ENCODE measurements at regions not wholly inside any gene's neighbourhood (a gene's known extent, or its start where the extent isn't known, plus 50 kb on each side); places are given as distances from the start of the nearest gene placed in this dataset.
A peak's percentile ranks its signal among the peaks of the same experiment; 100 is the strongest.

DNA sequence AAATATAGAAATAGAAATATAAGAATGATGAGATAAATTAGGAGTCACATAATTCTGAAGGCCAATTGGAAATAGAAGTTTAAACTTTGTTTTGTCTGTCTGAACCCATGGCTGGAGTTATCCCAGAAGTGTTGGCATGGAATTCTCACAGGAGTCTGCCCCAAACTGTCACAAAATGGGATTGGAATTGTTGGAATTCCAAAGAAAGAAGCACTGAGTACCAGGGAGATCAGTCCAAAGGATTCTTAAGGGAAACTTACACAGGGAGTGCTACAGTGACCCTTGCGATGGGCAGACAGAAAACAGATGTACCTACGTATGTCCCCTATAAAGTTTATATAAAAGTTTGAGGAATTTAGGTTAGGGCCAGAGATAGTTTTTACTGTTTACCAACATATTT is 1607.7 kb downstream of the ARAP2 start:
- Histone ChIP-seq H3K9me3 (no peaks in the 10 kb centered on the region), H3K36me3 (no peaks in the 10 kb centered on the region), H3K4me3 (no peak overlapping the region), H3K4me1 (no peaks in the 10 kb centered on the region), H3K27me3 (no peaks in the 10 kb centered on the region), H3K27ac (no peak overlapping the region)
- in situ Hi-C loops (cut with MboI; ENCODE audit: low sequenced_read_pairs in 4 of 4) (no loop called here), intact Hi-C loops (cut with DNase I; ENCODE audit: low total_unique reads) (no loop called here)
- DNase-seq (no peak), ATAC-seq (no peak)
- no peak for TF ChIP-seq POLR2A (IDR thresholded peaks at IDR 0.05)
- TF ChIP-seq CTCF (IDR thresholded peaks at IDR 0.05 in 4 of 5, conservative IDR thresholded peaks at IDR 0.05 in 1 of 5): no peak

- Histone ChIP-seq H3K27ac (no peak overlapping the region), H3K36me3 (no peaks in the 10 kb centered on the region), H3K27me3 (no peaks in the 10 kb centered on the region), H3K4me1 (no peaks in the 10 kb centered on the region), H3K9me3 (no peaks in the 10 kb centered on the region), H3K4me3 (no peak overlapping the region)
- no peak for ATAC-seq
- no peak for TF ChIP-seq CTCF (IDR thresholded peaks at IDR 0.05 in 4 of 5, conservative IDR thresholded peaks at IDR 0.05 in 1 of 5)
- no peak for TF ChIP-seq POLR2A (IDR thresholded peaks at IDR 0.05)
- no peak for DNase-seq
- intact Hi-C loops (cut with DNase I; ENCODE audit: low total_unique reads): no loop called here
- in situ Hi-C loops (cut with MboI; ENCODE audit: low sequenced_read_pairs in 4 of 4): no loop called here
These were observed 1600.8 kb downstream of the ARAP2 start for GRCh38 chr4:34643476-34643875.

DNA sequence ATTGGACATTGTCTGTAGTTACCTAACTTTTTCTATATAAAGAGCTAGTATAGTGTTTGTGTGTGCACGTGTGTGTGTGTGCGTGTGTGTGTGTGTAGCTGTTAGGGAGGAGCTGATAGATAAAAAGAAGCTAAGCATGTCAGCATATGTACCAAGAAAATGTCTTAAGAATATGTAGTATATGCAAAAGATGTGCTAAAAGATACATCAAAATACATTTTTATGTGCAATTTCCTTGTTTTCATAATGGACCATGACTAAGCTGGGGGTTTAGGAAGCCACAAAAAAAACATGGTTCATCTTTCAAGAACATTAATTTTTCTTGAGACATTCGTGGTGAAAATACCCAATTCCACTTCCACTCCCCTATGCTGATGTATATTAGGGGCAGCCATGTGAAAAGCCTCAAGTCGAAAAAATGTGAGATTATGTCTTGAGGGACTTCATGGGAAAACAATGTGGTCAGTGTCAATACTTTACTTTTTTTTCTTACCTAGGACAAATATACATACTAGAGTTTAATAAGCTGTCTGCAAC is 1599.7 kb downstream of the ARAP2 start:
- ATAC-seq (no peak), DNase-seq (no peak)
- Histone ChIP-seq H3K36me3 (no peaks in the 10 kb centered on the region), H3K9me3 (no peaks in the 10 kb centered on the region), H3K4me1 (no peaks in the 10 kb centered on the region), H3K4me3 (no peak overlapping the region), H3K27ac (no peak overlapping the region), H3K27me3 (no peaks in the 10 kb centered on the region)
- in situ Hi-C loops (cut with MboI; ENCODE audit: low sequenced_read_pairs in 4 of 4): no loop called here
- TF ChIP-seq CTCF (IDR thresholded peaks at IDR 0.05 in 4 of 5, conservative IDR thresholded peaks at IDR 0.05 in 1 of 5) (no peak), POLR2A (IDR thresholded peaks at IDR 0.05) (no peak)
- intact Hi-C loops (cut with DNase I; ENCODE audit: low total_unique reads): no loop called here

GRCh38 chr4:34649716-34650115 is 1594.6 kb downstream of the ARAP2 start:
- H3K9me3 ChIP-seq: no peaks in the 10 kb centered on the region
- no peak overlapping the region for H3K27ac ChIP-seq
- peaks cover 0 to 3% of the 10 kb centered on the region in 2 donors for H3K4me1 ChIP-seq
- no peak for DNase-seq
- intact Hi-C loops (cut with DNase I; ENCODE audit: low total_unique reads): no loop called here
- ATAC-seq: peak in 1 of 2 donors; percentile 42
- TF ChIP-seq CTCF (IDR thresholded peaks at IDR 0.05 in 4 of 5, conservative IDR thresholded peaks at IDR 0.05 in 1 of 5): no peak
- H3K36me3 ChIP-seq: no peaks in the 10 kb centered on the region
- no peak overlapping the region for H3K4me3 ChIP-seq
- in situ Hi-C loops (cut with MboI; ENCODE audit: low sequenced_read_pairs in 4 of 4): no loop called here
- H3K27me3 ChIP-seq: no peaks in the 10 kb centered on the region

- in situ Hi-C loops (cut with MboI; ENCODE audit: low sequenced_read_pairs in 4 of 4) (no loop called here), intact Hi-C loops (cut with DNase I; ENCODE audit: low total_unique reads) (no loop called here)
- DNase-seq (no peak), ATAC-seq (no peak)
- Histone ChIP-seq H3K4me1 (no peaks in the 10 kb centered on the region), H3K27me3 (no peaks in the 10 kb centered on the region), H3K27ac (no peak overlapping the region), H3K9me3 (no peaks in the 10 kb centered on the region), H3K36me3 (no peaks in the 10 kb centered on the region), H3K4me3 (no peak overlapping the region)
- no peak for TF ChIP-seq POLR2A (IDR thresholded peaks at IDR 0.05)
- no peak for TF ChIP-seq CTCF (IDR thresholded peaks at IDR 0.05 in 4 of 5, conservative IDR thresholded peaks at IDR 0.05 in 1 of 5)
These were observed 1580.3 kb downstream of the ARAP2 start for GRCh38 chr4:34664051-34664450.
